ENCODE measurements at regions not wholly inside any gene's neighbourhood (a gene's known extent, or its start where the extent isn't known, plus 50 kb on each side); places are given as distances from the start of the nearest gene placed in this dataset.
"Not testable (repeated sequence)": the region's sequence is repeated elsewhere in the genome, so short reads cannot be mapped to it uniquely, and the experiment has no call there.

DNA sequence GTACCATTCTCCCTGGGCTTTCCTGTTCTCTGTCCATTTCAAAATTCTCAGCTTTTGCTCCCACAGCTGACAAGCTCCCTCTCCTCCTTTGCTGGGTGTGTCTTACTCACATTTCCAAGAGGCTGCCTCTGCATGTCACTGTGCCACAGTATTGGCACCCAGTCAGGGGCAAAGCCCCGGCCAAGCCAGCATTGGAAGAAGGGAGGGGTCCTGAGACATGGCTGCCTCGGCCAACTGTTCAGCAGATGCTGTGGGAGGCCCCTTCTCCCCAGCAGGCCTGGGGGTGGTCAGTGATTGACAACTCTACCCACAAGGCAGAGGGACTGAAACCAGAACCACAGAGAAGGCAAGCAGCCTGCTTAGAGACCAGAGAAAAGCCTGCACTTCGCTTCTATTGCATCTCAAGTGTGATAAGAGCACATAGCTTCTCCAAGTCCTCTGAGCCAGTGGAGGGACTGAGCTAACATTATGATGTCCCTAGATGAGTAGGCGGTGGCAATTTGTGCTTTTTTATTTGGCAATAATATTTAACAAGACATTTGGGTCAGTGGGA lies 294.1 kb downstream of the SIPA1L2 start:
- no peak for DNase-seq

DNA sequence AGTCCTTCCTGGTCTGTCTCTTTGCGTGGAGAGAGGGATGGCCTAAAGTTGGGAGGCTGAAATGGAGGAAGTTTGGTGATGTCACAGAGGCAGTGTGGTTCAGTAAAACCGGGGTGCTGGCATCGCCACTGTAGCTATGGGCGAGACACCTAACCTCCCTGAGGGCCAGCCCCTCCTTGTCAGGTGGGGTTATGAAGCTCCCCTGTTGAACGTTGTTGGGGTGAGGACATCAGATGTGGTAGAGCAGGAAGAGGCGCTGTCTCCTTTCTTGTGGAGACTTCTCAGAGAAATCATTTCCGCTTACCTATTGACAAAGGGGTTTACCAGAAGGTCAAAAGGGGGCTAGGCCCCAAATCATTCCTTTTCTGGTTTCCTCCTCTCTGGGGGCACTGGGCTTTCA lies 294.7 kb downstream of the SIPA1L2 start:
- no peak for DNase-seq

DNA sequence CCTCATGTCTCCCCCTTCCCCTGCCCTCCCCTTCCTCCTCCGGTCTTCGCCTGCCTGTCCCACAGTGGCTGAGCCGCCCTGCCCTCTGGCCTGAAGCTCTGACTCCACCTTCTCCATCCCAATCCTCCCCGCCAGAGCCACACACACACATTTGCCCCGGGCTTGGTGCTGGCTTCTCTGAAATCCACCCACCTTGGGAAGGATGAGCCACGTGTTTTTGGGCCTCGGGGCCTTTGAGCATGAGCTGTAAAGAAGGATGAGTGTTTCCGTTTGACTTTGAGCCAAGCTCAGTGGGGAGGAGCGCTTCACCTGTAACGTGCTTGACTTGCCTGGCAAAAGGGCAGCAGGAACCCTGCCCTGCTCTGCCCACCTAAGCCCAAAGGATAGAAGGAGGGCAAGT lies 295.1 kb downstream of the SIPA1L2 start:
- DNase-seq: no peak

DNA sequence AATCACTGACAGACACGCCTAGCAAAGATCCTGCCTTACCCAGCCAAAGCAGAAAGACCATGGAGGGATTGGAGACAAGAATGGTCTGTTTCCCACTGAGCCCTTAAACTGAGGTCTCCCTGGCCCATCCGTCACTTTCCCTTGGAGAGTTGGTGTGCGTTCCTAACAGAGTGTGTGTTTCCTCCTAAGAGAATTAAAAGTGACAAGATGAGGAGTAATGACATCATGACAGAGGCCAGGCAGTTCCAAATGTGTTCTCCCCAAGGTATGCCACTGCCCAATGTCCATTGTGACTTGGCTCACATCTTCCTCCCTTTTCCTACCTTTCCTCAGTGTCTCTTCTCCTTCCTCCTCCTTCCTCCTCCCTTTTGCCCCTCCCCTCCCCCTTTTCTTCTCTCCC lies 295.7 kb downstream of the SIPA1L2 start:
- DNase-seq: no peak

DNA sequence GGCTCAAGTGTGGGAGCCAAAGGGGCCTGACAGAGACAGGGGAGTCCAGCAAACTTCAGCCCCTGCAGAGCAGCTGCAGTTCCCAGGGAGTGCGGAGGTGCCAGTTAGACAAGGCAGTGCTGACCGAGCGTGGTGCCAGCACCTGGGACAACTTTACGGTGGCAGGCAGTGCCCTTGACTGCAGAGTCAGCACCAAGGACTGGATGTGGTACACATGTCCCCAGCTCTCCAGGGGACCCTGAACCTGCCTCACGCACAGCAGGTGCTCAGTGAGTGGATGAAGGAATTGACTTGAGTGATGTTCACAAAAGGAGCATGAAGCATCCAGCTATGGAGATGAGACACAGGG lies 296.5 kb downstream of the SIPA1L2 start:
- DNase-seq: no peak

DNA sequence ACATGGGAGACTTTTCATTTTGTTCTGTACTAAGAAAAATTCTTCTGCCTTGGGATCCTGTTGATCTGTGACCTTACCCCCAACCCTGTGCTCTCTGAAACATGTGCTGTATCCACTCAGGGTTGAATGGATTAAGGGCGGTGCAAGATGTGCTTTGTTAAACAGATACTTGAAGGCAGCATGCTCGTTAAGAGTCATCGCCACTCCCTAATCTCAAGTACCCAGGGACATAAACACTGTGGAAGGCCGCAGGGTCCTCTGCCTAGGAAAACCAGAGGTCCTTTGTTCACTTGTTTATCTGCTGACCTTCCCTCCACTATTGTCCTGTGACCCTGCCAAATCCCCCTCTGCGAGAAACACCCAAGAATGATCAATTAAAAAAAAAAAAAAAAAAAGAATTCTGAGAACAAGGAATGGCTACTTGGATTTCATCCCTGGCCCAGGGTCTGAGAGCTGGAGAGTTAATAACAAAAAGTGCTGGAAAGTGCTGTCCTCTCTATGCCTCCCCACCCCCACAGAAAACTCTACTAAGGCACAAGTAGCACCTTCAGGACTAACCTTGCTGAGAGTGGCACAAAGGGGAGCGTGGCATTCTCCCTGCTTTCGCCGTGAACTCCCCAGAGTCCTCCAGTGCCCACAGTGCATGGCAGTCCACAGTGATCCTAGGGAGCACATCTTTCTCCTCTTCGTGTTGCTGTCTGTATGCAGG lies 297.1 kb downstream of the SIPA1L2 start:
- DNase-seq: not testable (repeated sequence)

DNA sequence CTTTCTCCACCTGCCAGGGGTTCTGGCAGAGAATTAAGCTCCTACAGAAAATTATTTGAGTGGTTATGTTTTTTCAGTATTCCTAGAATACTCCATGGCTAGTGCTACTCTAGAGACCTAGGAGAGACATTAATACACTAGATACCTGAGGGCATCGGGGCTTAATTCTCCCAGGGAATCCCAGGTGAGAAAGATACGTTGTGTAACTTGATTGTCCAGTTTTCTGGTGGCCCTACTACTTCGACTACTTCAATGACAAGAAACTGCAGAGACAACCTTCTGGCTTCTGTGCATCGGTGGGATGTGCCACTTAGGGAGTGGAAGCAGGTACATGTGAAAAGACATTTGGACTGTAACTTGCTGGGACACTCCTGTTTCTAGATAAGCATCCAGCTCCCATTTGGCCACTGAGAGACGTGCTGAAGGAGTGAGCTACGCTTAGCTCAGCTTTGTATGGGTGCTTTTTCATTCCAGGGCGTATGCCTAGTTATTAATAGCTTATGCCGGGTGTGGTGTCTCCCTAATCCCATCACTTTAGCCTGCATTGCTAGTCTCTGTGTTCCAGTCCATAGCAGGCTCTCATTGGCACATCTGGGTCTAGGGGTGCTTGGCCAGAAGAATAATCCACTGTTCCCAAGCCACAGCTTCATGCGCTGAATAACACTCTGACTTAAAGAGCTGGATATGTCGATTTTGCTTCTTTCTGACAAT lies 300.7 kb downstream of the SIPA1L2 start:
- no peak for DNase-seq

DNA sequence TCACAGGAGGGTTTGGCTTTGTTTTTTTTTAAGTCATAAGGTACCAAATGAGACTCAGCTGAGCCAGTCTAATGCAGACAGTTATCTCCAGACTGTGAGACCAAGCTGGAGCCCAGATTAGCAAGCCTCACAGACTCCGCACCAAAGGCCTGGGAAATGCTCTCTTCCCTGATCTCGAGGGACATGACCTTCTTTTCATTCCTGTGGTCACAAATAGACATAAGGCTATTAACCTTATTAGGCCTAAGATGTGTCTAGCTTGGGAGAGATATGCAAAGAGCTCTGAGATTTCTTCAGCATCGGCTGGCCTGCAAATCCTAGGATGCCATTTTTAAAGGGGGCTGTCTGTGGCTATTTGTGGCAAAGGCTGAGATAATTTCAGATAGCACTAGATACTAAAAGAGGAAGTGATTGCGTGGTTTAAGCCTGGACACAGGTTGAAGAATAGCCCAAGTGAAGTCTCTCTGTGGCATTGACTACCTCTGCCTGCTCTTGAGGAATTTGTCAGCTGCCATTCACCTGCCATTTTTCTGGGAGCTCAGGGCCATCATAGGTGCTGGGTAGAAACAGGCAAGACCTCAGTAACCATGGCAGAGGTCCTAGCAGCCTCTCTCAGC lies 301.3 kb downstream of the SIPA1L2 start:
- DNase-seq: no peak

DNA sequence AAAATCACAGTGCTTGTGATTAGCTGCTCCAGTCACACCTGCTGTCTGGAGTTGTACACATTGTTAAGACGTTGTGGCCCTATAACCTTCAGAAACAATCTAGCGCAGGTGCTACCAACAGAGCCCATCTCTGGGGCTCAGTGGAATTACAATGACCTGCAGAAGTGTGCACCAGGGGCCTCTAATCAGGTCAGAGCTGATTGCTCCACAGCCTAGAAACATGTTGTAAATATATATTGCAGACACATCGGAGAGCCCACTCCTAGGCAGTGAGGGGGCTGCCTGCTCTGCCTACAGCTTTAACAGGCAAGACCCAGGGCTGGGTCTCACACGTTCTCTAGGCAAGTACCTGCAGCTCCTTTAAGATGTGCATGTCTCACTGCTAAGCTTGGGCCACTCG lies 302.0 kb downstream of the SIPA1L2 start:
- DNase-seq: no peak

DNA sequence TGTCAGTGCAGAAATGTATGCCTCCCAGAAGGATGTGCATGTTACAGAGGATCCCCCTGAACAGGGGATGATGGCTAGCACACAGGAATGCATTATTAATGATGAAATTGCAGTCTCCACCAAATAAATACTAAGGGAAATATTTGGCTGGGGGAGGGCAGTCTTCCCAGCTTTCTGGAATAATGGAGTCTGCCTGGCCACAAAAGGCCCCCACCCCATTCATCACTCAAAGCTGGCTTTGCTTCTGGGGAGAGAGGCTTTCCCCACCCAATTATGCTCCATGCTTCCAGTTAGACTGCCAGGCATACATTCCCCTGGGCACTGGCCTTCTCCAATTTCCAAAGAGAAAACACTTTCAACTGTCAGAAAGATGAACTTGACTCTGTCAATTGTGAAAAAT lies 302.7 kb downstream of the SIPA1L2 start:
- DNase-seq: no peak

DNA sequence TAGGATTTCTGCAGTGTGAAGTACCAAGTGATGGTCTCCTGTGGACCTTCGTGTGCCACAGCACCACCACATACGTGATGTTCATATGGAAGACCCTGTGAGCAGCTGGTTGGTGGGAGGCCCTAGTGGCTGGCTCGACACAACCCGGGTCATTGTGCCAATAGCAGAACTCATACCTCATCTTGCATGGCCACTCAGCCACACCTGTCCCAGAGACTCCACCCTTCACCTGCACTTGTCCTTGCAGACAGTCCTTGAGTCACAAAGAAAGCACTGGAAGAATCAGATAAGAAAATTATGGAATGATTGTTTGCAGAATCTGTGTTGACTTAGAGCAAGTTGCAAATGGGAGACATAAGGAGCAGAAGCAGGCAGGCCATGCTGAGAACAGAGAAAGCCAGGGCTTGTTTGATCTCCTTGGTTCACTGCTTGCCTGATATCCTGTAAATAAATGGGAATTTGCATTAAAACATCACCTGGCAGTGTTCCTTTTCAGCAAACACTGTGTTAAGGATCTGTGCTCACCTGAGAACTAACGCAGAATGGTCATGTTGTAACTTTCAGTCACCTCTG lies 307.7 kb downstream of the SIPA1L2 start:
- DNase-seq: no peak

DNA sequence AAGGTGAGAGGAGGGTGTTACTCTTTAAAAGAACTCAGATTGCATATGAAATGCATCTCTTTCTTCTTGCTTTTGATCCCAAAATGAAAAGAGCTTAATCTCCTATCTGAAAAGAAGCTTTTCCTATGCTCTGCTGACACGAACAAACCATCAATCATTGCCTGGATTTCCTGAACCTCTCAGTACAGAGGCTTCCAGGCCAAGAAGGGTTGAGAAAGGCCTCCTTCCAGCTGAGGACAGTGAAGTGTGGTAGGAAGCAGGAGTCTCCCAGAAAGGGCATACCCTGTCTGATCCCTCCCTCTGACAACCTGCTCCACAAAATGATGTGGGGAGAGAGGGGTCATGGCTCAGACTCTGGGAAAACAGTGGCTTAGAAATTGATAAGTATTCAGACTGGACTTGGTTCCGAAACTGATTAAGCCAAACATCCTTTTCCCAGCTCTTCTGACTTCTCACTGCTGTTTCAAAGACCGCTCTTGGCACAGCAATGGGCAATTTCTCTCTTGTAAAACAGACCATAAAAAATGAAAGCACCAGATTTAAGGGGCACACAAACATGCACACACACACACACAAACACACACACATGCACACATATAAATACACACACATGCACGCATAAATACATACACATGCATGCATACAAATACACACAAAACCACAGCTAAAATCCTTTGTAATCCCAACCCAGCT lies 310.3 kb downstream of the SIPA1L2 start:
- DNase-seq: no peak

DNA sequence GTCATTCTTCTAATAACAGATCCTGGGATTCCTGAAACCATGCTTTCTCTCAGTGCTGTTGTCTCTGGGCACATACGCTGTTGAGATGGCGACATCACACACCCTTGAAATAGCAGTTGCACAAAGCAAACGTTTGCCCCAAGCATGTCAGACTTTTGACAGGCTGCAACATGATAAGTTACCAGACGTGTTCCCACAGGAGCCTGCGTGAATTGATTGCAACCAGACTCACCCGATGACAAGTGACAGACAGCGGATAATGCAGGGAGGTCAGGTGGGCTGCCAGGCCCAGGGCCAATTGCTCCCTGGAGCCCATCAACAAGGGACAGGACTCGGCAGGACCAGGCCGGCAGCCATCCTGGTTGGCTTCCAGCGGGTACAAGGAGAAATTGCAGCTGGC lies 310.9 kb downstream of the SIPA1L2 start:
- DNase-seq: no peak

DNA sequence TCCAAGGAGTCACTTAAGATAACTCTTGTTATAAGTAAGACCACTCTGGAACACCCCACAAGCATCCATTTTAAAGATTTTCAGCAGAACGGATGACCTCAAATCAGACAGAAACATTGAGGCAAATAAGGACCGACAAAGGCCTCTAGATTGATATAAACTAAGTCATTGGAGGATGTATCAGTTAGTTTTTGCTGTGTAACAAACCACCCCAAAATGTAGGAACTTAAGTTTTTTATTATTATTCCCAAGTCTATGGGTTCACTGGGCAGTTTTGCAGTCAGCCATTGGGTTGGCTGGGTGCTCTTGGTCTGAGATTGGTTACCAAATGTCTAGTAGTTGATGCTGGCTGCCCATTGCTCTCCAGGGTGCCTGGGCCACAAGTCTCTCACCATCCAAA lies 311.8 kb downstream of the SIPA1L2 start:
- no peak for DNase-seq

DNA sequence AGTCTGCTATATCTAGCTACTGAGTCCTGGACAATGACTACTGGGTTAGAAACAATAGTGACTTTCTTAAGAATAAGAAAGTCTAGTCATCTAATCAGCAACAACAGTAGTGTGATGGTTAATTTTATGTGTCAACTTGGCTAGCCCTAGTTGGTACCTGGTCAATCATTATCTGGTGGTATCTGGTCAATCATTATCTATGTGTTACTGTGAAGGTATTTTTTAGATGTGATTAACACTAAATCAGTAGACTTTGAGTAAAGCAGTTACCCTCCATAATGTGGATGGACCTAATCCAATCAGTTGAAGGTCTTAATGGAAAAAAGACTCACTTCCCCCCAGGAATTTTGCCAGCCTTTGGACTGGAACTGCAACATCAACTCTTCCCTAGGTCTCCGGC lies 312.6 kb downstream of the SIPA1L2 start:
- DNase-seq: no peak

DNA sequence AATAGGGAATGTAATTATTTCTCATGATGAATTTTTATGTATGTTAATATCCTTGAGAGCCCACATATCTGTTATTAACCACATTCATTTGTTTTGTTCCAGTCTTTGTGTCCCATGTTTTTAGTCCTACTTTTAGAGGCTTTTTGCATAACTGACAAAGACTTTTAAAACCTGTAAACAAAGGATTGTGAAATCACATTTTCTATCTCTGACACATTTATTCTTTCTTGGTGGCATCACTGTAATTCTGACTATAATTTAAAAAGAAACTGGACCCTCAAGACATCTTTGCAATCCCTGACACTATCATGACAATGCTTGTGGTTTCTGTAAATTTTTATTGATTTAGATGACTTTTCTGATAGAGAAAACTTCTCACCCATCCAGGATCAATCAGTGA lies 313.1 kb downstream of the SIPA1L2 start:
- no peak for DNase-seq

DNA sequence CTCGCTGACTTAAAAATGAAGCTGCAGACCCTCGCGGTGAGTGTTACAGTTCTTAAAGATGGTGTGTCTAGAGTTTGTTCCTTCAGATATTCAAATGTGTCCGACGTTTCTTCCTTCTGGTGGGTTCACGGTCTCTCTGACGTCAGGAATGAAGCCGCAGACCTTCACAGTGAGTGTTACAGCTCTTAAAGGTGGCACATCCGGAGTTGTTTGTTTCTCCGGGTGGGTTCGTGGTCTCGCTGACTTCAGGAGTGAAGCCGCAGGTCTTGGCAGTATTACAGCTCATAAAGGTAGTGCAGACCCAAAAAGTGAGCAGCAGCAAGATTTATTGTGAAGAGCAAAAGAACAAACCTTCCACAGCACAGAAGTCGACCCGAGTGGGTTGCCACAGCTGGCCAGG lies 316.1 kb downstream of the SIPA1L2 start:
- DNase-seq: not testable (repeated sequence)

DNA sequence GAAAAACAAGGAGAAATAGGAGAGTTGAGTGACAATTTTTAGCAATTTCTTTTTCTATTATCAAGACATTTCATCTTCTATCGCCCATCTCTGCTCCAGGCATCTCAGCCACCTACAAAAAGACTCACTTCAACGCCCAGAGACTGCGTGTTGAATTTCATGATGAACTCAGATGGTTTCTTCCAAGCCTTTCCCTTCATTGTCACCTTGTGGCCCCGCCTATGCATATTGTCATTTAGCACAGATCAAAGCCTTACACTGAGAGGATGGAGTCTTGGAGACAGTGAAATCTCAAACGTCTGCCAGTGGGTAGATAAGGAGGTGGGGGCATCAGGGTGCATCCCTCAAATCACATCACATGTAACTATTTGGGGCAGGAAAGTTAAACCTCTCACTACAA lies 319.4 kb downstream of the SIPA1L2 start:
- no peak for DNase-seq

DNA sequence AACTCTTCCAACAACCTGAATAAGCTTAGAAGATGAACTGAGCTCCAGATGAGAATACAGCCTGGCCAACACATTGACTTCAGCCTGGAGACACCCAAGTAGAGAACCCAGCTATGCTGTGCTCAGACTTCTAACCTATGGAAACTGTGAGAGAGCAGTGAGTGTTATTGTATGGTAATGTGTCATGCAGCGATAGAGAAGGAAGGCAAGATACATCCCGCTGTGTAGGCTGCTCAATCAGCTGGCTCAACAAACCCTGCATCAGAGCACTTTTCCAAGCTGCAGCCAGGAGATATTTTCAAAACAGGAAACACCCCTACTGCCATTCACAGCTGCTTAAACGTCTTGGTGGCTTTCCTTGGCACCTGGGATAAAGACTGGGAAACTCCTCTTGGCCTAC lies 321.3 kb downstream of the SIPA1L2 start:
- DNase-seq: no peak

DNA sequence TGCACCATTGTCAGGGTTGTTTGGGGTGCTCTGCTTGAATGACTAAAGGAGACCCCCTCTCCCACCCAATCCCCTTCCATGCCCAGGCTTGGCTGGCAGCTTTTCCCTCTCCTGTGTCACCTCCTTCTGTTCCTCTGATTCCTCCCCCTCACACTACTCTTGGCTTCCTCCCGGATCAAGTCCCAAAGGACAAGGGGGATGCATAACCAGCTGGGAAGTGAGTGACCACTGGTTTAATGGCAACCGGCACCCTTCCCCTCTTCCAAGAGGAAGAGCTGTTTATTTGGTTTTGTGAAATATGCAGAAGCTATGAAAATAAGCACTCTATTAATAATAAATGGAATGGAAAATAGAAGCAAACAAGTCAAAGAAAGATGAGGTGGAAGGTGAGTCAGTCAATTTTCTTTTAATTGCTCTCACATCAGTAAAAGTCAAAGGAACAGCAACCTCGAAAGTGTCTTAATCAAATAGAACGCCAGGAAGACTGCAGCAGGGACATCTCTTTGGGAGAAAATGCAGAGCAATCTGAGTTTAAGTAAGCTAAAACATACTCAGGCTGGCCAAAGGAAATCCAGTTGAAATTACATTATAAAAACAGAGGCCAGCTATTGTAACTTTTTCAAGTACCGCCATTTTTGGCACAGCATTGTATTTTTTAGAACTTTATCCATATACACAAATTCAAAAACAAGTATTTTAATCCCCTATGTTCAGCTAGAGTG lies 322.5 kb downstream of the SIPA1L2 start:
- DNase-seq: no peak

DNA sequence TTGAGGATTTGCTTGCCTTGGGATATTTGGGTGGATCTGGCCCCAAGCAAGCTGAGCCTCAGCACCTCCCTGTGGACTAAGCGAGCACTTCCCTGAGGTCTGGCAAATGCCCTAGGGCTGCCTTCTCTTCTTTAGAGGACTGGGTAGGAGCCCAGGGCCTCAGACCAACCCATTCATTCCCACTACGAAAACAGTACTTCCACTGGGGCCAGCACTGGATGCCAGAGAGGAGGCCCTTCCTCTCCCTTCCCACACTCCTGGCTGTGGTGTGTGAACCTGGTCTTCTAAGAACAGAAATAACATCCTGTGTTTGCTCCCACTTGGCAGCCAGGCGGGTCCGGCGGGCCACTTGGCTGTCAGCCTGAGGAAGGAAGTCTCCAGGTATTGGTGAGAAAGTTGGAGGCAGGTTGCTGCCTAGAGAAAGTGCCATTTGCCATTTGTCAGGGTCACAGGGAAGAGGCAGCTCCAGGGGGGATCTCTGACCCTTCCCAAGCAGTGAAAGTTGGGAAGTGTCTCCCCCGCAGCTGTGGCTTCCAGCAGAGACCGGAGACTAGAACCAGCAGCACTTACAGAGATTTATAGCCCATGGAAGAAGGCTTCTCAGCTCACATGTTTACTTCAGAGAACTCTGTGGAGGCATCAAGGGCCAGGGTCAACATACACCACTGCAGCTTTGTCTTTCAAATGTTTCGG lies 323.5 kb downstream of the SIPA1L2 start:
- DNase-seq: no peak

DNA sequence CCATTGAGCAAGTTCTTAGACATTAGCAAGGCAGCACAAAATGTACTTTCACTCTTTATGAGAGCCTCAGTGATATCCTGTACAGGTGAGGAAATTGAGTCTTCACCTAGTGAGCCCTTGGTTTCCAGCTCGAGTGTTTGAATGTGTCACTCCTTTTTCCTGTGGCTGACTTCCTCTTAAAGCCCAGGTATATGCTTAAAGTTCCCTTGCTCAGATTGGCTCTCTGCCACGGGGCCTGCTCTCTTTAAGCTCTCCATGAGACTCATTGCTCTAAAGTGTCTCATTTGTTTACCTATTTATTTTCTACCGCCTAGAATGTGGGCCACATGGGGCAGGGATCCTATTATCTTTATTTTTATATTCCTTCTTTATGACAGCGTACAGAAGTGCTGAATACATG lies 324.9 kb downstream of the SIPA1L2 start:
- DNase-seq: peak; percentile 63
